GM12878 (cell line): ENCODE measurements at regions not wholly inside any gene's neighbourhood (a gene's known extent, or its start where the extent isn't known, plus 50 kb on each side); places are given as distances from the start of the nearest gene placed in this dataset.
"Not testable (repeated sequence)": the region's sequence is repeated elsewhere in the genome, so short reads cannot be mapped to it uniquely, and the experiment has no call there.

Experiments
- ATAC-seq: fragments of 200-7000 bp; cut with Tn5 transposase; 3 replicates; pipeline ENCODE4 v1.9.1; 2020; ENCODE audit warnings: mild to moderate bottlenecking, moderate library complexity
- BruUV-seq: library from RNA; stranded (reverse); fragments of 400-500 nt; replicated peaks from 2 replicates; lab custom pipeline; 2021; lab: Mats Ljungman, UMichigan
- CTCF ChIA-PET: fragments of 300-600 bp; sonication (Branson Sonifier 250); formaldehyde crosslinking; extraction: SDS; loops from one replicate; lab custom pipeline; 2021; ENCODE audit warnings: inconsistent platforms; lab: Yijun Ruan, JAX
- POLR2A ChIA-PET: fragments of 350-600 bp; formaldehyde crosslinking; extraction: SDS; loops from one replicate; lab custom pipeline; 2021; ENCODE audit warnings: inconsistent platforms; lab: Charles Lee
- RAD21 ChIA-PET: fragments of 300-600 bp; sonication (Branson Sonifier 250); formaldehyde crosslinking; loops from one replicate; lab custom pipeline; 2023; ENCODE audit warnings: antibody characterized with exemption; ENCODE audit not compliant: unreplicated experiment; lab: Charles Lee
- SMC1A ChIA-PET: fragments of 300-600 bp; sonication (Branson Sonifier 250); formaldehyde crosslinking; loops from one replicate; lab custom pipeline; 2023; ENCODE audit not compliant: unreplicated experiment, uncharacterized antibody; lab: Charles Lee
- DNase-seq: peaks from one replicate; pipeline ENCODE4 v3.0.0-alpha.2; 2011; ENCODE audit warnings: low read depth, low spot score
- FAIRE-seq: peaks from 3 replicates; lab custom pipeline; 2011; peaks lifted over from hg19 to GRCh38; lab: Jason Lieb, UNC
- H2AFZ ChIP-seq: 2 replicates; pipeline ENCODE4 v1.6.0; 2011; ENCODE audit warnings: low read depth, low read length, control low read depth; ENCODE audit not compliant: control insufficient read depth
- H3K27ac ChIP-seq: 2 replicates; pipeline ENCODE4 v1.5.1; 2011; ENCODE audit warnings: control low read depth; ENCODE audit not compliant: control insufficient read depth, insufficient read depth
- H3K27me3 ChIP-seq, 2 experiments: replicated peaks in 1 of 2; 2 replicates each; pipeline versions ENCODE4 v1.6.0 to v1.6.1; 2011; ENCODE audit warnings: low read length in 1 of 2; ENCODE audit not compliant: control insufficient read depth in 2 of 2, insufficient read depth in 2 of 2
- H3K36me3 ChIP-seq, 2 experiments: 2 replicates each; pipeline ENCODE4 v1.5.1; 2011; ENCODE audit warnings: low read length in 1 of 2; ENCODE audit not compliant: control insufficient read depth in 2 of 2, insufficient read depth in 2 of 2
- H3K4me1 ChIP-seq: 2 replicates; pipeline ENCODE4 v1.6.1; 2011; ENCODE audit warnings: mild to moderate bottlenecking, low read length, moderate library complexity, mixed read lengths; ENCODE audit not compliant: control insufficient read depth, insufficient read depth
- H3K4me2 ChIP-seq: 2 replicates; pipeline ENCODE4 v1.6.0; 2011; ENCODE audit warnings: control low read depth; ENCODE audit not compliant: control insufficient read depth, insufficient read depth
- H3K4me3 ChIP-seq: fragments of 200-600 bp; sonication (generic); 2 replicates; pipeline ENCODE4 v1.5.1; 2016
- H3K79me2 ChIP-seq: 2 replicates; pipeline ENCODE4 v1.6.0; 2011; ENCODE audit warnings: low read length; ENCODE audit not compliant: control insufficient read depth, insufficient read depth
- H3K9ac ChIP-seq: 2 replicates; pipeline ENCODE4 v1.8.0; 2011; ENCODE audit warnings: low read length, control low read depth, mixed read lengths; ENCODE audit not compliant: control insufficient read depth, insufficient read depth
- H3K9me3 ChIP-seq: replicated peaks from 3 replicates; pipeline ENCODE4 v1.5.1; 2011; ENCODE audit warnings: mild to moderate bottlenecking, low read length; ENCODE audit not compliant: control insufficient read depth, insufficient read depth
- H4K20me1 ChIP-seq: 2 replicates; pipeline ENCODE4 v1.6.0; 2011; ENCODE audit not compliant: control insufficient read depth, insufficient read depth
- WGBS: methylation state at CpG from one replicate; pipeline ENCODE4 v1.1.6; 2016; ENCODE audit warnings: low lambda C conversion rate; ENCODE audit not compliant: insufficient replicate concordance, insufficient coverage; ENCODE audit errors: missing lambda C conversion rate; 5-methylcytosine and 5-hydroxymethylcytosine counted together
- in situ Hi-C: fragments of 300-500 bp; cut with MboI; formaldehyde crosslinking; loops from 9 replicates; pipeline ENCODE4 v1.14.3; 2018; ENCODE audit warnings: mixed read lengths
- intact Hi-C: fragments of 100-400 bp; cut with micrococcal nuclease; formaldehyde crosslinking; loops from one replicate; pipeline ENCODE4 v1.14.2; 2022; ENCODE audit not compliant: unreplicated experiment

- H3K79me2 ChIP-seq, H3K4me3 ChIP-seq, POLR2A ChIA-PET, ATAC-seq, RAD21 ChIA-PET, H4K20me1 ChIP-seq, DNase-seq, BruUV-seq, H3K9me3 ChIP-seq, intact Hi-C loops, in situ Hi-C loops, H3K36me3 ChIP-seq, CTCF ChIA-PET, FAIRE-seq, H3K27ac ChIP-seq, H3K4me2 ChIP-seq, H3K9ac ChIP-seq, H3K4me1 ChIP-seq, H2AFZ ChIP-seq, SMC1A ChIA-PET, H3K27me3 ChIP-seq: not testable (repeated sequence)
- 100% methylated on average over 1 of the region's 7 CpGs for WGBS
Observed at GRCh38 chr2:87093252-87093651, 71.6 kb upstream of the PLGLB1 start.

- H3K36me3 ChIP-seq, DNase-seq, SMC1A ChIA-PET, RAD21 ChIA-PET, H4K20me1 ChIP-seq, H3K4me3 ChIP-seq, ATAC-seq, intact Hi-C loops, H3K79me2 ChIP-seq, POLR2A ChIA-PET, H3K27me3 ChIP-seq, H3K9ac ChIP-seq, H3K4me2 ChIP-seq, CTCF ChIA-PET, BruUV-seq, FAIRE-seq, H3K9me3 ChIP-seq, H3K4me1 ChIP-seq, in situ Hi-C loops, H3K27ac ChIP-seq, H2AFZ ChIP-seq: not testable (repeated sequence)
- WGBS: 44% methylated on average over 10 of the region's 12 CpGs
Observed at GRCh38 chr2:87093937-87094529, 72.4 kb upstream of the PLGLB1 start.

- in situ Hi-C loops: not testable (repeated sequence)
Observed at GRCh38 chr2:87095804-87096203, 74.2 kb upstream of the PLGLB1 start.

GRCh38 chr2:87128761-87129553, 107.3 kb upstream of the PLGLB1 start:
- DNase-seq, RAD21 ChIA-PET, CTCF ChIA-PET, SMC1A ChIA-PET, H3K4me3 ChIP-seq, BruUV-seq, H3K27me3 ChIP-seq, H3K4me1 ChIP-seq, H3K79me2 ChIP-seq, H3K27ac ChIP-seq, H3K4me2 ChIP-seq, FAIRE-seq, H3K9ac ChIP-seq, in situ Hi-C loops, intact Hi-C loops, H4K20me1 ChIP-seq, H3K36me3 ChIP-seq, POLR2A ChIA-PET, ATAC-seq, H3K9me3 ChIP-seq, H2AFZ ChIP-seq: not testable (repeated sequence)
- 0% methylated on average over 3 of the region's 5 CpGs for WGBS

More at GRCh38 chr2:87095804-87096203, 74.2 kb upstream of the PLGLB1 start:
- POLR2A ChIA-PET, H3K36me3 ChIP-seq, intact Hi-C loops, H3K4me2 ChIP-seq, FAIRE-seq, H3K79me2 ChIP-seq, H3K9ac ChIP-seq, CTCF ChIA-PET, RAD21 ChIA-PET, ATAC-seq, DNase-seq, H3K4me1 ChIP-seq, H3K9me3 ChIP-seq, H4K20me1 ChIP-seq, BruUV-seq, H3K27ac ChIP-seq, H3K27me3 ChIP-seq, H2AFZ ChIP-seq, H3K4me3 ChIP-seq, SMC1A ChIA-PET: not testable (repeated sequence)
